ENCODE measurements at regions not wholly inside any gene's neighbourhood (a gene's known extent, or its start where the extent isn't known, plus 50 kb on each side); places are given as distances from the start of the nearest gene placed in this dataset.

- Histone ChIP-seq H3K9me3 (ENCODE audit: control insufficient read depth in 4 of 4, low read length in 3 of 4) (peaks cover 0 to 2% (median 0%) of the 10 kb centered on the region in 4 donors), H3K27me3 (ENCODE audit: control insufficient read depth in 4 of 4, insufficient read depth in 4 of 4, low read length in 3 of 4) (no peaks in the 10 kb centered on the region), H3K4me3 (ENCODE audit: low read depth in 1 of 3, low read length in 3 of 3) (no peak overlapping the region), H3K27ac (ENCODE audit: low read depth in 1 of 2, low read length in 2 of 2) (no peak overlapping the region), H3K36me3 (ENCODE audit: control insufficient read depth in 4 of 4, insufficient read depth in 3 of 4, low read depth in 1 of 4, low read length in 3 of 4) (no peaks in the 10 kb centered on the region), H3K9ac (ENCODE audit: low read depth in 1 of 2, low read length in 2 of 2) (no peak overlapping the region), H3K4me1 (ENCODE audit: control insufficient read depth in 4 of 4, insufficient read depth in 4 of 4, low read length in 3 of 4) (no peaks in the 10 kb centered on the region)
- 0% methylated on average over 1 of the region's 1 CpG for WGBS
- TF ChIP-seq SP1 (IDR thresholded peaks at IDR 0.05): no peak
- TF ChIP-seq RAD21 (IDR thresholded peaks at IDR 0.05): no peak
- TF ChIP-seq MAX (IDR thresholded peaks at IDR 0.05): no peak
- no peak for TF ChIP-seq ATF3 (IDR thresholded peaks at IDR 0.05)
- no peak for TF ChIP-seq YY1 (IDR thresholded peaks at IDR 0.05)
- TF ChIP-seq FOXA2 (IDR thresholded peaks at IDR 0.05): no peak
- TF ChIP-seq NR2F2 (IDR thresholded peaks at IDR 0.05): no peak
- TF ChIP-seq CTCF (IDR thresholded peaks at IDR 0.05; ENCODE audit: low read depth, low read length, missing input control): no peak
- TF ChIP-seq FOXA1 (IDR thresholded peaks at IDR 0.05): no peak
- TF ChIP-seq JUND (IDR thresholded peaks at IDR 0.05): no peak
- TF ChIP-seq TAF1 (conservative IDR thresholded peaks at IDR 0.05): no peak
- no peak for TF ChIP-seq HNF4G (IDR thresholded peaks at IDR 0.05)
- TF ChIP-seq EGR1 (IDR thresholded peaks at IDR 0.05; ENCODE audit: low read depth in 2 of 2): no peak
- no peak for TF ChIP-seq GABPA (IDR thresholded peaks at IDR 0.05 in 1 of 2, conservative IDR thresholded peaks at IDR 0.05 in 1 of 2)
- no peak for TF ChIP-seq ZBTB33 (IDR thresholded peaks at IDR 0.05)
- DNase-seq (ENCODE audit: low spot score): no peak
Measured at GRCh38 chr13:88628882-88629281, 957.7 kb downstream of the SLITRK5 start.

- Histone ChIP-seq H3K27me3 (ENCODE audit: control insufficient read depth in 4 of 4, insufficient read depth in 4 of 4, low read length in 3 of 4) (no peaks in the 10 kb centered on the region), H3K9me3 (ENCODE audit: control insufficient read depth in 4 of 4, low read length in 3 of 4) (peaks cover 0 to 3% (median under 1%) of the 10 kb centered on the region in 4 donors), H3K36me3 (ENCODE audit: control insufficient read depth in 4 of 4, insufficient read depth in 3 of 4, low read depth in 1 of 4, low read length in 3 of 4) (no peaks in the 10 kb centered on the region), H3K4me1 (ENCODE audit: control insufficient read depth in 4 of 4, insufficient read depth in 4 of 4, low read length in 3 of 4) (no peaks in the 10 kb centered on the region), H3K9ac (ENCODE audit: low read depth in 1 of 2, low read length in 2 of 2) (no peak overlapping the region), H3K4me3 (ENCODE audit: low read depth in 1 of 3, low read length in 3 of 3) (no peak overlapping the region), H3K27ac (ENCODE audit: low read depth in 1 of 2, low read length in 2 of 2) (no peak overlapping the region)
- TF ChIP-seq TAF1 (conservative IDR thresholded peaks at IDR 0.05) (no peak), JUND (IDR thresholded peaks at IDR 0.05) (no peak), SP1 (IDR thresholded peaks at IDR 0.05) (no peak), FOXA1 (IDR thresholded peaks at IDR 0.05) (no peak), GABPA (IDR thresholded peaks at IDR 0.05 in 1 of 2, conservative IDR thresholded peaks at IDR 0.05 in 1 of 2) (no peak), EGR1 (IDR thresholded peaks at IDR 0.05; ENCODE audit: low read depth in 2 of 2) (no peak), RAD21 (IDR thresholded peaks at IDR 0.05) (no peak), HNF4A (conservative IDR thresholded peaks at IDR 0.05) (no peak), HNF4G (IDR thresholded peaks at IDR 0.05) (no peak), FOXA2 (IDR thresholded peaks at IDR 0.05) (no peak), MAX (IDR thresholded peaks at IDR 0.05) (no peak), RXRA (IDR thresholded peaks at IDR 0.05) (no peak), CTCF (IDR thresholded peaks at IDR 0.05; ENCODE audit: low read depth, low read length, missing input control) (no peak), NR2F2 (IDR thresholded peaks at IDR 0.05) (no peak), YY1 (IDR thresholded peaks at IDR 0.05) (no peak), ATF3 (IDR thresholded peaks at IDR 0.05) (no peak)
- WGBS: 0% methylated on average over 1 of the region's 1 CpG
- no peak for DNase-seq (ENCODE audit: low spot score)
Measured at GRCh38 chr13:88637935-88638334, 966.8 kb downstream of the SLITRK5 start.

Data from liver (tissue), 8 donors.